ENCODE measurements at regions not wholly inside any gene's neighbourhood (a gene's known extent, or its start where the extent isn't known, plus 50 kb on each side); places are given as distances from the start of the nearest gene placed in this dataset.

DNA sequence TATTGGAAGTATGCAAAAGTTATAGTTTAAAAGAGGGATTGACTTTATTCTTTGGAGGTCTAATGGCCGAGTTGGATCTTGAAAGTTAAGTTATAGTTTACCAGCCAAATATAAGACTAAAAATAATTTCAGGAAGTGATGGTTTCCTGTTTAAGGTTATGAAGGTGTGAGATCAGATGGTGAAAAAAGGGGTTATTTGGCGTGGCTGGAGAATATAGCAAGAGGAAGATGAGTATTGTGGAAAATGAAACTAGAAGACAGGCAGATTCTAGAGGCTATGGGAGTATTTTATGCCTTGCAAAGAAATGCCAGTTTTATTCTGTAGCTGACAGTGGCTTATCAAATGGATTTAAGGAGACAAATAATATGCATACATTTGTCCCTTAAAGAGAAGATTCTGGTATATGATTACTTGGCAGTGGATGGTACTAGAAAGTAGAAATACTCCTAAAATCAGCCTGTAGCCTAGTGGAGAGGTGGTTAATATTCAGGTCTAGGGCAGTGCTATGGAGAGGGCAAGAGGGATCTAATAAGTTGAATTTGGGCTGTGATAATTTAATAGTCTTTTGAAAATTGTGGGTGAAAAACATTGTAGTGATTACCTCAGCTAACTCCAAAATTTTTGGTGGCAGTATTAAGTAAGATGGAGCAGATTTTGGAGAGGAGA, 1091.8 kb upstream of the ATXN7L3B start:
- Histone ChIP-seq H3K27ac (ENCODE audit: low read depth in 1 of 2, low read length in 1 of 2) (no peak overlapping the region), H3K9me3 (ENCODE audit: control insufficient read depth in 4 of 4, insufficient read depth in 3 of 4, low read length in 3 of 4) (no peaks in the 10 kb centered on the region), H3K4me3 (no peak overlapping the region), H3K4me1 (ENCODE audit: control insufficient read depth in 5 of 5, insufficient read depth in 5 of 5, low read length in 5 of 5) (no peaks in the 10 kb centered on the region), H3K9ac (ENCODE audit: insufficient read depth in 1 of 2, low read length in 2 of 2) (no peak overlapping the region), H3K36me3 (ENCODE audit: control insufficient read depth in 4 of 4, insufficient read depth in 4 of 4, low read length in 4 of 4) (no peaks in the 10 kb centered on the region), H3K27me3 (ENCODE audit: control insufficient read depth in 3 of 3, insufficient read depth in 3 of 3, low read length in 2 of 3) (no peaks in the 10 kb centered on the region)
- WGBS, 2 donors, result 16 to 39% methylated on average over 2 of the region's 2 CpGs
- no peak for ATAC-seq (ENCODE audit: insufficient read depth, low FRiP score)
- TF ChIP-seq, protein P1, sequence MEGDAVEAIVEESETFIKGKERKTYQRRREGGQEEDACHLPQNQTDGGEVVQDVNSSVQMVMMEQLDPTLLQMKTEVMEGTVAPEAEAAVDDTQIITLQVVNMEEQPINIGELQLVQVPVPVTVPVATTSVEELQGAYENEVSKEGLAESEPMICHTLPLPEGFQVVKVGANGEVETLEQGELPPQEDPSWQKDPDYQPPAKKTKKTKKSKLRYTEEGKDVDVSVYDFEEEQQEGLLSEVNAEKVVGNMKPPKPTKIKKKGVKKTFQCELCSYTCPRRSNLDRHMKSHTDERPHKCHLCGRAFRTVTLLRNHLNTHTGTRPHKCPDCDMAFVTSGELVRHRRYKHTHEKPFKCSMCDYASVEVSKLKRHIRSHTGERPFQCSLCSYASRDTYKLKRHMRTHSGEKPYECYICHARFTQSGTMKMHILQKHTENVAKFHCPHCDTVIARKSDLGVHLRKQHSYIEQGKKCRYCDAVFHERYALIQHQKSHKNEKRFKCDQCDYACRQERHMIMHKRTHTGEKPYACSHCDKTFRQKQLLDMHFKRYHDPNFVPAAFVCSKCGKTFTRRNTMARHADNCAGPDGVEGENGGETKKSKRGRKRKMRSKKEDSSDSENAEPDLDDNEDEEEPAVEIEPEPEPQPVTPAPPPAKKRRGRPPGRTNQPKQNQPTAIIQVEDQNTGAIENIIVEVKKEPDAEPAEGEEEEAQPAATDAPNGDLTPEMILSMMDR (IDR thresholded peaks at IDR 0.05; ENCODE audit: control extremely low read depth, extremely low read depth), result no peak
- DNase-seq, result no peak

DNA sequence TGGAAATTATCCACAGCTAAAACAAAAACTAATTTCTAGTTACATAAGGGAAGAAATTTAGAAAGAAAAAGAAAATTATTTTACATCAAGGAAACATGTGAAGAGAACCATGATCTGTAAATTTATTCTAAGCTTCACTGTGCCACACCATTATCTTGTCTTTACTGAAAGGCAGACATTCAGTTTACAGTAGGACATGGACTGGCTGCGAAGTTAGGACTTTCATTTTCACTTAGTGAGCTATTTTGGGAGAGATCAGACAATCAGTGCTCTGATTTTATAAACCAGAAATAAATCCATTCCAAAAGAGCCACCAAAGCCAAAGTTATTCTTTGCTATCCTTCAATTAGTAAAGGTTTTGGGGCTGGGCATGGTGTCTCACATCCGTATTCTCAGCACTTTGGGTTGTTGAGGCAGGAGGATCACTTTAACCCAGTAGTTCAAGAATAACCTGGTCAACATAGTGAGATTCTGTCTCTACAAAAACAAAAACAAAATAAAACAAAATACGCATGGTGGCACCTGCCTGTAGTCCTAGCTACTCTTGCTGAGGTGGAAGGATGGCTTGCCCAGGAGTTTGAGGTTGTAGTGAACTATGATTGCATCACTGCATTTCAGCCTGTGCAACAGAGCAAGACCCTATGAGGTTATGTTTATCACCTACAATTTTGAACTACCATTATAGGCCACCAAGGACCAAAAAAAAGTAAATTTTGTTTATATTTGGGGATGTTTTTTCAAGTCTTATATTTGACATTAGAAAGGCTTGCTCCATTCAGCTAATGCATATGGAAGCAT, 1084.8 kb upstream of the ATXN7L3B start:
- no peaks in the 10 kb centered on the region for H3K4me1 ChIP-seq (ENCODE audit: control insufficient read depth in 5 of 5, insufficient read depth in 5 of 5, low read length in 5 of 5)
- ATAC-seq (ENCODE audit: insufficient read depth, low FRiP score), result no peak
- no peaks in the 10 kb centered on the region for H3K9me3 ChIP-seq (ENCODE audit: control insufficient read depth in 4 of 4, insufficient read depth in 3 of 4, low read length in 3 of 4)
- H3K4me3 ChIP-seq, result no peak overlapping the region
- no peak for DNase-seq
- WGBS, 2 donors, result 86 to 89% methylated on average over 3 of the region's 3 CpGs
- no peaks in the 10 kb centered on the region for H3K27me3 ChIP-seq (ENCODE audit: control insufficient read depth in 3 of 3, insufficient read depth in 3 of 3, low read length in 2 of 3)
- TF ChIP-seq, protein P1 (IDR thresholded peaks at IDR 0.05; ENCODE audit: control extremely low read depth, extremely low read depth), result no peak
- H3K9ac ChIP-seq (ENCODE audit: insufficient read depth in 1 of 2, low read length in 2 of 2), result no peak overlapping the region
- no peaks in the 10 kb centered on the region for H3K36me3 ChIP-seq (ENCODE audit: control insufficient read depth in 4 of 4, insufficient read depth in 4 of 4, low read length in 4 of 4)
- no peak overlapping the region for H3K27ac ChIP-seq (ENCODE audit: low read depth in 1 of 2, low read length in 1 of 2)

DNA sequence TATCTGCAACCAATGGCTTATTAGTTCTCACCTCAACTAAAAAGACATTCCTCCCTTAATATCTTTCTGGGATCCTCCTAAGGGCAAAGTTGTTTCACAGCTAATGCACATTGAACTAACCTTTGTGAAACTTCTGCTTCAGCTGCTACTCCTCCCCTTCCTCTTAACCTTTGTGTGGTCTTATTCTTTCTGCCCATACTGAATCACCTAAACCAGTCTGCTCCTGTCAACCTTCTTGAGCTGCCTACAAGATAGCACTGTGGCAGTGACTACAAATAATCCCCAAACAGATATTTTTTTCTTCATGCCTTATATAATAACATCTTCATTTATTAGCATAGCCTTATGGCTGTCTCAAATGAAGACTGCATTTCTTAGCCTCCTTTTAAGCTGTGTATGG, 1077.4 kb upstream of the ATXN7L3B start:
- Histone ChIP-seq H3K9ac (ENCODE audit: insufficient read depth in 1 of 2, low read length in 2 of 2) (no peak overlapping the region), H3K4me1 (ENCODE audit: control insufficient read depth in 5 of 5, insufficient read depth in 5 of 5, low read length in 5 of 5) (no peaks in the 10 kb centered on the region), H3K27me3 (ENCODE audit: control insufficient read depth in 3 of 3, insufficient read depth in 3 of 3, low read length in 2 of 3) (no peaks in the 10 kb centered on the region), H3K27ac (ENCODE audit: low read depth in 1 of 2, low read length in 1 of 2) (no peak overlapping the region), H3K36me3 (ENCODE audit: control insufficient read depth in 4 of 4, insufficient read depth in 4 of 4, low read length in 4 of 4) (no peaks in the 10 kb centered on the region), H3K4me3 (no peak overlapping the region), H3K9me3 (ENCODE audit: control insufficient read depth in 4 of 4, insufficient read depth in 3 of 4, low read length in 3 of 4) (peaks cover 0 to 1% (median 0%) of the 10 kb centered on the region in 4 donors)
- ATAC-seq (ENCODE audit: insufficient read depth, low FRiP score), result no peak
- DNase-seq, result no peak
- TF ChIP-seq, protein P1 (IDR thresholded peaks at IDR 0.05; ENCODE audit: control extremely low read depth, extremely low read depth), result no peak
